NCI-H460 (cell line): ENCODE measurements at regions not wholly inside any gene's neighbourhood (a gene's known extent, or its start where the extent isn't known, plus 50 kb on each side); places are given as distances from the start of the nearest gene placed in this dataset.

Experiments used
- DNase-seq: peaks from one replicate; pipeline ENCODE4 v3.0.0-alpha.2; 2016; ENCODE audit warnings: low read depth; ENCODE audit errors: extremely low read depth
- small RNA-seq, 2 experiments: library from RNA; depleted of rRNA; stranded (forward); fragments of <200 nt; gene quantifications; one replicate each; pipeline ENCODE3, GENCODE V24; 2014

GRCh38 chr18:22882084-22882483, 51.0 kb upstream of the RBBP8 start:
- DNase-seq = no peak

- no peak for DNase-seq
Observed at GRCh38 chr18:22883179-22883578, 49.9 kb upstream of the RBBP8 start.

Small RNA genes in the stretch of these regions (small RNA-seq; reads per million reads assigned to genes)
- gene RNU6-1032P = 0 reads per million in 2 experiments
